ENCODE measurements at regions not wholly inside any gene's neighbourhood (a gene's known extent, or its start where the extent isn't known, plus 50 kb on each side); places are given as distances from the start of the nearest gene placed in this dataset.
"Not testable (repeated sequence)": the region's sequence is repeated elsewhere in the genome, so short reads cannot be mapped to it uniquely, and the experiment has no call there.

DNA sequence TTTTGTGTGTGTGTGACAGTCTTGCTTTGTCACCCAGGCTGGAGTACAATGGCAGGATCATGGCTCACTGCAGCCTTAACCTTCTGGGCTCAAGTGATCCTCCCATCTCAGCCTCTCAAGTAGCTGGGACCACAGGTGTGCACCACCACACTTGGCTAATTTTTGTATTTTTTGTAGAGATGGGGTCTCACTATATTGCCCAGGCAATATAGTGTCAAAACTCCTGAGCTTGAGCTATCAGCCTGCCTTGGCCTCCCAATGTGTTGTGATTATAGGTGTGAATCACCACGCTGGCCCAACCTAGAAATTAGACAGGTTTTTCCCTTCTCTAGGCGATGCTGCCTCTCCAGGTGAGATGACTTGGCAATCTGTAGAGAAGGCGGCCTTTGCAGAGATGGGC is 235.3 kb downstream of the PCSK1 start:
- H3K4me3 Mint-ChIP-seq; H3K4me1 Mint-ChIP-seq; POLR2A ChIA-PET; DNase-seq (ENCODE audit: low spot score); CTCF ChIA-PET; H3K27me3 Mint-ChIP-seq (ENCODE audit: low read depth); H3K27ac Mint-ChIP-seq; ATAC-seq; H3K9me3 Mint-ChIP-seq; H3K36me3 Mint-ChIP-seq: not testable (repeated sequence)

DNA sequence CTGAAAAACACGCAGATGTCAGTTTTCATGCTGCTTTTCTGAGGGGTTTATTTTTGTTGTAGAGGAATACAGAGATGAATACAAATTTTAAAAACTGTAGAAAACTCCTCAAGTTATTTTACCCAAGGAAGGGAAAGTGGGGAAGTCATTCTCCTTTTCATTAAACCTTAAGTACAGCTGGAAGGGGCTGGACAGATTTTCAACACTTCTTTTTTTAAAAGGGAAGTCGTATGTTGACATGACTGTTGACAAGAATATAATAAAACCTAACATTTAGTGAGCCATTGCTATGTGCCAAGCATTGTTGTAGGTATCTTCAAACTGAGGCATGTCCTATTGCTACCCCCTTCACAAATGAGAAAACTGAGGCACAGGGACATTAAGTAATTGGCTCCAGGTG is 235.7 kb upstream of the ELL2 start:
- DNase-seq (ENCODE audit: low spot score) (no peak), ATAC-seq (no peak)
- POLR2A ChIA-PET = no interaction called here
- H3K27me3 Mint-ChIP-seq (ENCODE audit: low read depth) = no peaks in the 10 kb centered on the region
- no peaks in the 10 kb centered on the region for H3K36me3 Mint-ChIP-seq
- H3K9me3 Mint-ChIP-seq = no peaks in the 10 kb centered on the region
- TF ChIP-seq, protein P1, sequence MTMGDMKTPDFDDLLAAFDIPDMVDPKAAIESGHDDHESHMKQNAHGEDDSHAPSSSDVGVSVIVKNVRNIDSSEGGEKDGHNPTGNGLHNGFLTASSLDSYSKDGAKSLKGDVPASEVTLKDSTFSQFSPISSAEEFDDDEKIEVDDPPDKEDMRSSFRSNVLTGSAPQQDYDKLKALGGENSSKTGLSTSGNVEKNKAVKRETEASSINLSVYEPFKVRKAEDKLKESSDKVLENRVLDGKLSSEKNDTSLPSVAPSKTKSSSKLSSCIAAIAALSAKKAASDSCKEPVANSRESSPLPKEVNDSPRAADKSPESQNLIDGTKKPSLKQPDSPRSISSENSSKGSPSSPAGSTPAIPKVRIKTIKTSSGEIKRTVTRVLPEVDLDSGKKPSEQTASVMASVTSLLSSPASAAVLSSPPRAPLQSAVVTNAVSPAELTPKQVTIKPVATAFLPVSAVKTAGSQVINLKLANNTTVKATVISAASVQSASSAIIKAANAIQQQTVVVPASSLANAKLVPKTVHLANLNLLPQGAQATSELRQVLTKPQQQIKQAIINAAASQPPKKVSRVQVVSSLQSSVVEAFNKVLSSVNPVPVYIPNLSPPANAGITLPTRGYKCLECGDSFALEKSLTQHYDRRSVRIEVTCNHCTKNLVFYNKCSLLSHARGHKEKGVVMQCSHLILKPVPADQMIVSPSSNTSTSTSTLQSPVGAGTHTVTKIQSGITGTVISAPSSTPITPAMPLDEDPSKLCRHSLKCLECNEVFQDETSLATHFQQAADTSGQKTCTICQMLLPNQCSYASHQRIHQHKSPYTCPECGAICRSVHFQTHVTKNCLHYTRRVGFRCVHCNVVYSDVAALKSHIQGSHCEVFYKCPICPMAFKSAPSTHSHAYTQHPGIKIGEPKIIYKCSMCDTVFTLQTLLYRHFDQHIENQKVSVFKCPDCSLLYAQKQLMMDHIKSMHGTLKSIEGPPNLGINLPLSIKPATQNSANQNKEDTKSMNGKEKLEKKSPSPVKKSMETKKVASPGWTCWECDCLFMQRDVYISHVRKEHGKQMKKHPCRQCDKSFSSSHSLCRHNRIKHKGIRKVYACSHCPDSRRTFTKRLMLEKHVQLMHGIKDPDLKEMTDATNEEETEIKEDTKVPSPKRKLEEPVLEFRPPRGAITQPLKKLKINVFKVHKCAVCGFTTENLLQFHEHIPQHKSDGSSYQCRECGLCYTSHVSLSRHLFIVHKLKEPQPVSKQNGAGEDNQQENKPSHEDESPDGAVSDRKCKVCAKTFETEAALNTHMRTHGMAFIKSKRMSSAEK (CRISPR knock-in tag; IDR thresholded peaks at IDR 0.05; ENCODE audit: borderline replicate concordance) = no peak
- no peak for TF ChIP-seq MXD4 (CRISPR knock-in tag; IDR thresholded peaks at IDR 0.05; ENCODE audit: borderline replicate concordance)
- TF ChIP-seq IRF2 (CRISPR knock-in tag; IDR thresholded peaks at IDR 0.05; ENCODE audit: borderline replicate concordance, low read depth) = no peak
- no peak for TF ChIP-seq NFATC4 (CRISPR knock-in tag; IDR thresholded peaks at IDR 0.05)
- TF ChIP-seq NR1H2 (CRISPR knock-in tag; IDR thresholded peaks at IDR 0.05) = no peak
- TF ChIP-seq CBFB (CRISPR knock-in tag; IDR thresholded peaks at IDR 0.05; ENCODE audit: low read depth) = no peak
- no peak for TF ChIP-seq HMGA2 (CRISPR knock-in tag; IDR thresholded peaks at IDR 0.05)
- TF ChIP-seq, protein P2, sequence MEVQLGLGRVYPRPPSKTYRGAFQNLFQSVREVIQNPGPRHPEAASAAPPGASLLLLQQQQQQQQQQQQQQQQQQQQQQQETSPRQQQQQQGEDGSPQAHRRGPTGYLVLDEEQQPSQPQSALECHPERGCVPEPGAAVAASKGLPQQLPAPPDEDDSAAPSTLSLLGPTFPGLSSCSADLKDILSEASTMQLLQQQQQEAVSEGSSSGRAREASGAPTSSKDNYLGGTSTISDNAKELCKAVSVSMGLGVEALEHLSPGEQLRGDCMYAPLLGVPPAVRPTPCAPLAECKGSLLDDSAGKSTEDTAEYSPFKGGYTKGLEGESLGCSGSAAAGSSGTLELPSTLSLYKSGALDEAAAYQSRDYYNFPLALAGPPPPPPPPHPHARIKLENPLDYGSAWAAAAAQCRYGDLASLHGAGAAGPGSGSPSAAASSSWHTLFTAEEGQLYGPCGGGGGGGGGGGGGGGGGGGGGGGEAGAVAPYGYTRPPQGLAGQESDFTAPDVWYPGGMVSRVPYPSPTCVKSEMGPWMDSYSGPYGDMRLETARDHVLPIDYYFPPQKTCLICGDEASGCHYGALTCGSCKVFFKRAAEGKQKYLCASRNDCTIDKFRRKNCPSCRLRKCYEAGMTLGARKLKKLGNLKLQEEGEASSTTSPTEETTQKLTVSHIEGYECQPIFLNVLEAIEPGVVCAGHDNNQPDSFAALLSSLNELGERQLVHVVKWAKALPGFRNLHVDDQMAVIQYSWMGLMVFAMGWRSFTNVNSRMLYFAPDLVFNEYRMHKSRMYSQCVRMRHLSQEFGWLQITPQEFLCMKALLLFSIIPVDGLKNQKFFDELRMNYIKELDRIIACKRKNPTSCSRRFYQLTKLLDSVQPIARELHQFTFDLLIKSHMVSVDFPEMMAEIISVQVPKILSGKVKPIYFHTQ (CRISPR knock-in tag; IDR thresholded peaks at IDR 0.05) = no peak
- TF ChIP-seq CREM (CRISPR knock-in tag; IDR thresholded peaks at IDR 0.05) = no peak
- no peak for TF ChIP-seq E2F1 (CRISPR knock-in tag; IDR thresholded peaks at IDR 0.05)
- TF ChIP-seq, protein P3, sequence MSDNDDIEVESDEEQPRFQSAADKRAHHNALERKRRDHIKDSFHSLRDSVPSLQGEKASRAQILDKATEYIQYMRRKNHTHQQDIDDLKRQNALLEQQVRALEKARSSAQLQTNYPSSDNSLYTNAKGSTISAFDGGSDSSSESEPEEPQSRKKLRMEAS (CRISPR knock-in tag; IDR thresholded peaks at IDR 0.05) = no peak
- no peak for TF ChIP-seq ZBTB43 (CRISPR knock-in tag; IDR thresholded peaks at IDR 0.05)
- TF ChIP-seq CREB1 (CRISPR knock-in tag; IDR thresholded peaks at IDR 0.05) = no peak
- CTCF ChIA-PET = no interaction called here
- H3K27ac Mint-ChIP-seq = no peak overlapping the region
- no peaks in the 10 kb centered on the region for H3K4me1 Mint-ChIP-seq
- H3K4me3 Mint-ChIP-seq = no peak overlapping the region

- no peak for ATAC-seq
- no peaks in the 10 kb centered on the region for H3K27me3 Mint-ChIP-seq (ENCODE audit: low read depth)
- DNase-seq (ENCODE audit: low spot score) = no peak
- H3K27ac Mint-ChIP-seq = no peak overlapping the region
- CTCF ChIA-PET = no interaction called here
- no peaks in the 10 kb centered on the region for H3K4me1 Mint-ChIP-seq
- no peaks in the 10 kb centered on the region for H3K36me3 Mint-ChIP-seq
- POLR2A ChIA-PET = no interaction called here
- H3K9me3 Mint-ChIP-seq = no peaks in the 10 kb centered on the region
- no peak overlapping the region for H3K4me3 Mint-ChIP-seq
- TF ChIP-seq GRHL2 (CRISPR knock-in tag; IDR thresholded peaks at IDR 0.05; ENCODE audit: insufficient replicate concordance, severe bottlenecking) (no peak), ELF4 (CRISPR knock-in tag; IDR thresholded peaks at IDR 0.05; ENCODE audit: low read depth) (no peak), ZNF219 (CRISPR knock-in tag; IDR thresholded peaks at IDR 0.05; ENCODE audit: borderline replicate concordance) (no peak), ETV6 (CRISPR knock-in tag; IDR thresholded peaks at IDR 0.05) (no peak), ZBTB21 (CRISPR knock-in tag; IDR thresholded peaks at IDR 0.05; ENCODE audit: borderline replicate concordance) (no peak), JAZF1 (CRISPR knock-in tag; IDR thresholded peaks at IDR 0.05) (no peak), SOX15 (CRISPR knock-in tag; IDR thresholded peaks at IDR 0.05) (no peak)
- TF ChIP-seq, protein P4, sequence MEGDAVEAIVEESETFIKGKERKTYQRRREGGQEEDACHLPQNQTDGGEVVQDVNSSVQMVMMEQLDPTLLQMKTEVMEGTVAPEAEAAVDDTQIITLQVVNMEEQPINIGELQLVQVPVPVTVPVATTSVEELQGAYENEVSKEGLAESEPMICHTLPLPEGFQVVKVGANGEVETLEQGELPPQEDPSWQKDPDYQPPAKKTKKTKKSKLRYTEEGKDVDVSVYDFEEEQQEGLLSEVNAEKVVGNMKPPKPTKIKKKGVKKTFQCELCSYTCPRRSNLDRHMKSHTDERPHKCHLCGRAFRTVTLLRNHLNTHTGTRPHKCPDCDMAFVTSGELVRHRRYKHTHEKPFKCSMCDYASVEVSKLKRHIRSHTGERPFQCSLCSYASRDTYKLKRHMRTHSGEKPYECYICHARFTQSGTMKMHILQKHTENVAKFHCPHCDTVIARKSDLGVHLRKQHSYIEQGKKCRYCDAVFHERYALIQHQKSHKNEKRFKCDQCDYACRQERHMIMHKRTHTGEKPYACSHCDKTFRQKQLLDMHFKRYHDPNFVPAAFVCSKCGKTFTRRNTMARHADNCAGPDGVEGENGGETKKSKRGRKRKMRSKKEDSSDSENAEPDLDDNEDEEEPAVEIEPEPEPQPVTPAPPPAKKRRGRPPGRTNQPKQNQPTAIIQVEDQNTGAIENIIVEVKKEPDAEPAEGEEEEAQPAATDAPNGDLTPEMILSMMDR (IDR thresholded peaks at IDR 0.05) = no peak
- TF ChIP-seq, protein P5, sequence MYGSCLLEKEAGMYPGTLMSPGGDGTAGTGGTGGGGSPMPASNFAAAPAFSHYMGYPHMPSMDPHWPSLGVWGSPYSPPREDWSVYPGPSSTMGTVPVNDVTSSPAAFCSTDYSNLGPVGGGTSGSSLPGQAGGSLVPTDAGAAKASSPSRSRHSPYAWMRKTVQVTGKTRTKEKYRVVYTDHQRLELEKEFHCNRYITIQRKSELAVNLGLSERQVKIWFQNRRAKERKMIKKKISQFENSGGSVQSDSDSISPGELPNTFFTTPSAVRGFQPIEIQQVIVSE (CRISPR knock-in tag; IDR thresholded peaks at IDR 0.05; ENCODE audit: borderline replicate concordance) = no peak
These were observed 235.2 kb upstream of the ELL2 start for GRCh38 chr5:96196890-96197289.
